ENCODE measurements at regions not wholly inside any gene's neighbourhood (a gene's known extent, or its start where the extent isn't known, plus 50 kb on each side); places are given as distances from the start of the nearest gene placed in this dataset.
A peak's percentile ranks its signal among the peaks of the same experiment; 100 is the strongest.

DNA sequence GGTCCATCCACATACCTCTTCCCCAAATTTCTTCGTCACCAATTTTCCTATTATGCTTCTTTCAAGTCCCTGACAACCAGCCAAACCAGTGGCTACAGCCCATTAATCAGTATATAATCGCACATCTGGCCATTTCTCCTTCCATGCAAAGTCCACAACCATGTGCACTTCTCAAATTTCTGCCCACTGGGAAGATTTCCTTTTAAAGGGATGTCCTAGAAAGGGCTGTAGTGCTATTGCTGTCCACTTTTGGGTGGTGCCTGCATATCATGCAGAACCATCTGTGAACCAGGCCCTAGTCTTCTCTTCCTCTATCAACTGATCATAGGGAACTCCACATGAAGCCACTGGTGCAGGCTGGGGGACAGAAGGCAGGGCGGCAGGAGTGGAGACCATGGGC lies 55.2 kb upstream of the MID1IP1 start:
- Mint-ChIP-seq H3K9me3 (peaks cover 0 to 3% (median 3%) of the 10 kb centered on the region in 3 donors), H3K27me3 (peaks cover 2% of the 10 kb centered on the region), H3K27ac (no peak overlapping the region), H3K36me3 (no peaks in the 10 kb centered on the region), H3K4me3 (peak overlapping the region in 1 of 4 donors; percentile 46), H3K4me1 (no peaks in the 10 kb centered on the region)

DNA sequence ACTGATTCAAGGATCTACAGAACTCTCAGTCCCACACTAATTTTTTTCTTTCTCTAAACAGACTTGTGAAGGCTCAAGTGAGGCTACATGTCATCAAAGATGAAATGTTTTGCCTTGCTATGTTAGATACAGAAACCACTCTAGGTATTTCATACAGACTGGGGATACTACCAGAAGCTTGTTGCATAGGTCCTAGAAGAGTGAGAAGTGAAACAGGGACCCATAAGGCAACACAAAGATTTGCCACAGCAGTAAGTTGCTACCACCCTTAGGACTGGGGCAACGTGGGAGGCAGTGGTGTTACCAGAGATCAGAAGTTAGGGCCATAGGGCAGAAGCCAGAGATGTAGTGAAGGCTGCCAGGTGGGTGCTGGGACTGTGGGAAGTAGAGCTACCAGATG lies 50.7 kb upstream of the MID1IP1 start:
- Mint-ChIP-seq H3K4me1 (no peaks in the 10 kb centered on the region), H3K36me3 (no peaks in the 10 kb centered on the region)

More for the DNA sequence above, 50.7 kb upstream of the MID1IP1 start:
- no peak overlapping the region for H3K4me3 Mint-ChIP-seq
- no peaks in the 10 kb centered on the region for H3K9me3 Mint-ChIP-seq
- no peak overlapping the region for H3K27ac Mint-ChIP-seq
- H3K27me3 Mint-ChIP-seq = peaks cover 3% of the 10 kb centered on the region

Data from IgD-negative memory B cell (primary cell).